B cell (primary cell): ENCODE measurements at regions not wholly inside any gene's neighbourhood (a gene's known extent, or its start where the extent isn't known, plus 50 kb on each side); places are given as distances from the start of the nearest gene placed in this dataset.
A peak's percentile ranks its signal among the peaks of the same experiment; 100 is the strongest.

Experiments used
- ATAC-seq: fragments of 200-7000 bp; cut with Tn5 transposase; one replicate; pipeline ENCODE4 v1.10.0; 2021; ENCODE audit warnings: low read depth, mild to moderate bottlenecking, moderate number of reproducible peaks, moderate library complexity
- CTCF ChIA-PET: fragments of 350-600 bp; sonication (Branson Sonifier 250); formaldehyde crosslinking; loops from one replicate; lab custom pipeline; 2021; ENCODE audit warnings: antibody characterized with exemption, inconsistent platforms; lab: Charles Lee
- POLR2A ChIA-PET: fragments of 350-600 bp; sonication (Branson Sonifier 250); formaldehyde crosslinking; loops from one replicate; lab custom pipeline; 2021; ENCODE audit warnings: antibody characterized with exemption; lab: Charles Lee
- DNase-seq: peaks from one replicate; pipeline ENCODE4 v3.0.0; 2013
- H2AFZ ChIP-seq: 2 replicates; pipeline ENCODE4 v1.6.1; 2012; ENCODE audit warnings: mild to moderate bottlenecking, low read depth, low read length; ENCODE audit not compliant: insufficient read depth, poor library complexity, severe bottlenecking
- H3K27ac ChIP-seq, 2 donors: 1 replicate in 1 of 2; 2 replicates in 1 of 2; pipeline ENCODE4 v1.5.1; 2012 to 2013; ENCODE audit warnings: low read length in 2 of 2, mild to moderate bottlenecking in 2 of 2, moderate library complexity in 1 of 2
- H3K27me3 ChIP-seq, 4 experiments: fragments of 200-600 bp in 1 of 4; sonication (generic) in 1 of 4; replicated peaks in 1 of 4; 1 replicate in 2 of 4; 2 replicates in 2 of 4; pipeline versions ENCODE4 v1.6.1 to v1.7.0; 2013 to 2016; ENCODE audit warnings: low read length in 3 of 4, mild to moderate bottlenecking in 2 of 4, mixed read lengths in 1 of 4, moderate library complexity in 1 of 4; ENCODE audit not compliant: insufficient read depth in 4 of 4, control insufficient read depth in 3 of 4; ENCODE audit errors: control extremely low read depth in 1 of 4
- H3K36me3 ChIP-seq, 2 experiments: replicated peaks in 1 of 2; 1 replicate in 1 of 2; 2 replicates in 1 of 2; pipeline versions ENCODE4 v1.6.1 to v1.7.1; 2013; ENCODE audit warnings: low read length in 1 of 2; ENCODE audit not compliant: insufficient read depth in 2 of 2, control insufficient read depth in 1 of 2; ENCODE audit errors: control extremely low read depth in 1 of 2, extremely low read depth in 1 of 2
- H3K4me1 ChIP-seq, 2 donors: fragments of 200-600 bp in 1 of 2; sonication (generic) in 1 of 2; 1 replicate in 1 of 2; 2 replicates in 1 of 2; pipeline versions ENCODE4 v1.5.1 to v1.6.1; 2013 to 2017; ENCODE audit warnings: low read length in 2 of 2; ENCODE audit not compliant: control insufficient read depth in 2 of 2, insufficient read depth in 2 of 2
- H3K4me2 ChIP-seq: replicated peaks from 2 replicates; pipeline ENCODE3; 2012; ENCODE audit warnings: mild to moderate bottlenecking, low read depth, low read length; ENCODE audit not compliant: poor library complexity, severe bottlenecking
- H3K4me3 ChIP-seq, 5 experiments: fragments of 200-600 bp in 1 of 5; sonication (generic) in 1 of 5; 1 replicate in 3 of 5; 2 replicates in 2 of 5; pipeline versions ENCODE4 v1.5.1 to v1.7.0; 2011 to 2016; ENCODE audit warnings: low read length in 4 of 5, mild to moderate bottlenecking in 4 of 5, low read depth in 2 of 5, control low read depth in 1 of 5, moderate library complexity in 1 of 5; ENCODE audit not compliant: insufficient read depth in 1 of 5; ENCODE audit errors: control extremely low read depth in 1 of 5, extremely low read depth in 1 of 5
- H3K79me2 ChIP-seq: fragments of 200-600 bp; sonication (generic); one replicate; pipeline ENCODE4 v1.6.0; 2016; ENCODE audit warnings: low read length; ENCODE audit not compliant: control insufficient read depth, insufficient read depth
- H3K9ac ChIP-seq: fragments of 200-600 bp; sonication (generic); 2 replicates; pipeline ENCODE4 v1.6.1; 2017; ENCODE audit warnings: mild to moderate bottlenecking, low read length, moderate library complexity
- H3K9me3 ChIP-seq, 3 donors: one replicate each; pipeline versions ENCODE4 v1.6.1 to v1.7.1; 2013; ENCODE audit warnings: low read length in 2 of 3; ENCODE audit not compliant: control insufficient read depth in 2 of 3, insufficient read depth in 1 of 3; ENCODE audit errors: control extremely low read depth in 1 of 3
- H4K20me1 ChIP-seq: 2 replicates; pipeline ENCODE4 v1.6.0; 2012; ENCODE audit warnings: mild to moderate bottlenecking, low read length; ENCODE audit not compliant: insufficient read depth, control insufficient read depth, poor library complexity, severe bottlenecking
- H3K27ac Mint-ChIP-seq: one replicate; pipeline ENCODE4 v1.8.0; 2021; ENCODE audit warnings: mixed read lengths
- H3K27me3 Mint-ChIP-seq: one replicate; pipeline ENCODE4 v1.8.0; 2021; ENCODE audit warnings: mixed read lengths
- H3K4me1 Mint-ChIP-seq: one replicate; pipeline ENCODE4 v1.8.0; 2021; ENCODE audit warnings: mixed read lengths
- H3K4me3 Mint-ChIP-seq: one replicate; pipeline ENCODE4 v1.8.0; 2021; ENCODE audit warnings: mixed read lengths
- H3K9me3 Mint-ChIP-seq: one replicate; pipeline ENCODE4 v1.8.0; 2022; ENCODE audit warnings: mixed read lengths; ENCODE audit not compliant: insufficient read depth
- CTCF ChIP-seq: fragments of 200-600 bp; IDR thresholded peaks from one replicate; pipeline ENCODE4 v1.8.0; 2022; ENCODE audit warnings: antibody characterized with exemption, mild to moderate bottlenecking
- EZH2 ChIP-seq: IDR thresholded peaks from 2 replicates; pipeline ENCODE4 v1.6.1; 2012; ENCODE audit warnings: borderline replicate concordance, low read depth, mild to moderate bottlenecking, moderate library complexity, low read length; ENCODE audit not compliant: insufficient read depth, poor library complexity, severe bottlenecking
- WGBS: methylation state at CpG from one replicate; pipeline ENCODE4 v1.1.5; 2013; ENCODE audit warnings: missing lambda C conversion rate; ENCODE audit not compliant: insufficient coverage; 5-methylcytosine and 5-hydroxymethylcytosine counted together
- intact Hi-C: fragments of 100-400 bp; cut with micrococcal nuclease; formaldehyde crosslinking; loops from one replicate; pipeline ENCODE4 v1.10.0; 2022

DNA sequence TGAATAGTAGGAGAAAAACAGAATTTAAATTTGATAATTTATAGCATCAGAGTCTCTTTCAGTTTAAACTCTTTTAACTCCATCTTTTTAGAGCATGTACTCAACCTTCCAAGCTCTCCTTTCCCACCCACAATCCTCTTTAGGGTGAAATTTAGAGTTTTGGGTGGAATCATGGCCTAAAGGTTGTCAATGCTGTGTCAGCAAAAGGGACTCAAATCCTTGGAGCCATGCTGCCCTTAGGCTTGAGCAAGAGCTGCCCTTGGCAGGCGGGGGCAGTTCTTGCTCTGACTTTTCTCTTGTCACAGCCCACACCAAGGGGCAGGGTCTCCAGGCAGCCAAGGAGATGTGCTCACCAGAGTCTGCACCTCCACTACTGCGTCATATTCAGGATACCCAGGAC lies 102.4 kb downstream of the MTX3 start:
- no peak overlapping the region for H2AFZ ChIP-seq
- DNase-seq, result no peak
- no peak overlapping the region for H3K4me3 Mint-ChIP-seq
- H3K9me3 Mint-ChIP-seq, result peaks cover 7% of the 10 kb centered on the region
- H3K27ac Mint-ChIP-seq, result no peak overlapping the region
- POLR2A ChIA-PET, result no interaction called here
- intact Hi-C loops, result no loop called here
- TF ChIP-seq EZH2, result no peak
- no peak for TF ChIP-seq CTCF
- 100% methylated on average over 2 of the region's 2 CpGs for WGBS
- no peak overlapping the region for H3K4me3 ChIP-seq
- peaks cover 19 to 33% of the 10 kb centered on the region in 2 donors for H3K4me1 ChIP-seq
- H3K27me3 Mint-ChIP-seq, result peaks cover 14% of the 10 kb centered on the region
- no peak overlapping the region for H3K27ac ChIP-seq
- no peak overlapping the region for H3K4me2 ChIP-seq
- H3K9me3 ChIP-seq, result peaks cover 2 to 12% (median 8%) of the 10 kb centered on the region in 3 donors
- no peaks in the 10 kb centered on the region for H4K20me1 ChIP-seq
- no peaks in the 10 kb centered on the region for H3K79me2 ChIP-seq
- CTCF ChIA-PET, result no interaction called here
- no peak for ATAC-seq
- H3K36me3 ChIP-seq, result no peaks in the 10 kb centered on the region
- peaks cover 37% of the 10 kb centered on the region for H3K4me1 Mint-ChIP-seq
- peaks cover 0 to 6% (median 0%) of the 10 kb centered on the region in 4 experiments for H3K27me3 ChIP-seq
- H3K9ac ChIP-seq, result no peak overlapping the region

- WGBS, result 0% methylated on average over 5 of the region's 10 CpGs
- no peaks in the 10 kb centered on the region for H3K27me3 ChIP-seq
- Mint-ChIP-seq H3K27ac (no peak overlapping the region), H3K4me3 (peak overlapping the region; percentile 55), H3K4me1 (peaks cover 37% of the 10 kb centered on the region), H3K27me3 (peaks cover under 1% of the 10 kb centered on the region), H3K9me3 (peaks cover 7% of the 10 kb centered on the region)
- TF ChIP-seq CTCF, result no peak
- TF ChIP-seq EZH2, result no peak
- H3K4me2 ChIP-seq, result peak overlapping the region; percentile 49
- POLR2A ChIA-PET, result no interaction called here
- peaks cover 2 to 12% (median 8%) of the 10 kb centered on the region in 3 donors for H3K9me3 ChIP-seq
- H3K4me3 ChIP-seq, result peak overlapping the region in 1 of 5 experiments; percentile 24
- no peaks in the 10 kb centered on the region for H4K20me1 ChIP-seq
- H3K9ac ChIP-seq, result no peak overlapping the region
- CTCF ChIA-PET, result interaction anchor here (0.5 kb wide), 1 partner anchor 754 kb away, joined by 5 read pairs; no protein-coding TSS in a partner anchor
- no peaks in the 10 kb centered on the region for H3K36me3 ChIP-seq
- intact Hi-C loops, result no loop called here
- DNase-seq, result no peak
- H3K4me1 ChIP-seq, result peaks cover 19 to 33% of the 10 kb centered on the region in 2 donors
- H2AFZ ChIP-seq, result peak overlapping the region; percentile 2
- H3K27ac ChIP-seq, result no peak overlapping the region
- H3K79me2 ChIP-seq, result no peaks in the 10 kb centered on the region
- ATAC-seq, result no peak
Observed at GRCh38 chr5:79886925-79887655, 104.0 kb downstream of the MTX3 start.
